ENCODE measurements at regions not wholly inside any gene's neighbourhood (a gene's known extent, or its start where the extent isn't known, plus 50 kb on each side); places are given as distances from the start of the nearest gene placed in this dataset.
"Not testable (repeated sequence)": the region's sequence is repeated elsewhere in the genome, so short reads cannot be mapped to it uniquely, and the experiment has no call there.

DNA sequence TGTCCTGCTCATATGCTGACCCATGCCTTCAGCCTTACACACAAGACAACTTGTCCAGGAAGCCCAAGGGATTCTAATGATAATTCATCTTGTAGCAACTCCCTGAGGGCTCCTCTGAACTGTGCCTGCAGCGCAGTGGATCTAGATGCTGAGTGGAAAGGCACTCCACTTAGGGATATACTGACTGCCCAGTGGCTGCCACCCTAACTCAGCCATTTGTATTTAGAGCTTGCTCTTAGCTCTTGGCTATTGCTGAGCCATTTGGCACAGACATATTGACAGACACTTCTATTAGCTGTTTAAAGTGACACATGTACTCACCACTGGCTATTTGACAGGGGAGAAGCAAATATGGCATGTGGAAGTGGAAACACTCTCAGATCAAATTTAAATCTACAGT, 278.3 kb upstream of the SGK1 start:
- no peak overlapping the region for H3K27ac ChIP-seq

DNA sequence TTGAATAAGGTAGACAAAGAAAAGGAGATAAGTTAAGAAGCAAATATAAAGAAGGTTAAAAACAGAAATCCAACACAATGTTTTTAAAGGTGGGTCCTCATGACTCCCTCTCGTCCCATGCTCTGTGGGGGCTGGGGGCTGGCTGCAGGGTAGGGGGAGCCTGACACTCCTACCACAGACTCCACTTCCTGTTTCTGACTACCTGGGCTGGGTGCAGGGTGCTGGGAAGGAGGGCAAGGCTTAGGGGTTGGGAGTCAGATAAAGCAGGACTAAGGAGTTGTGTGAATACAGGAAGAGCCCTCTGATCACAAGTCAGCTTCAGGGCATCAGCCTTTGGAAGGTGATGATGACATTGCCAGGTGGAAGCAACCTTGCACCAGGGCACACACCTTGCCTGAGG, 277.0 kb upstream of the SGK1 start:
- Histone ChIP-seq H3K4me3 (no peak overlapping the region), H3K27ac (no peak overlapping the region)

More for the DNA sequence above, 278.3 kb upstream of the SGK1 start:
- H3K4me3 ChIP-seq: no peak overlapping the region

DNA sequence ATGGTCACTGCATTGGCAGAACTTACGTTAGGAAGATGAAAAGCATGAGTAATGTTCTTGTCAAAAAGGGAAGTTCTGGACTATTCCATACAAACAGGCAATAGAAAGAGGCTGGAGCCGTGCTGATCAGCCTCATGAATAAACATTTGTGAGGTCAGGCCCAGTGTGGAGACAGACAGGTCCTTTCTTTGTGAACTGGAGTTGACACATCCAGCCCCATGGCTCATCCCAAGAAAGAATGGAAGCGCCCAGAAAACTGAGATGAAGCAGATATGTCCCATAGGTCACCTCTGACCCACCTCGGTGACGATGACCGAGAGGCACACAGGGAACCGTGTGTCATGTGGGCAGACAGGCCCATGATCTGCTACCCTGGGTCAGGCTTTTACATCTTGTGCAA, 276.0 kb upstream of the SGK1 start:
- Histone ChIP-seq H3K4me3 (no peak overlapping the region), H3K27ac (no peak overlapping the region)

DNA sequence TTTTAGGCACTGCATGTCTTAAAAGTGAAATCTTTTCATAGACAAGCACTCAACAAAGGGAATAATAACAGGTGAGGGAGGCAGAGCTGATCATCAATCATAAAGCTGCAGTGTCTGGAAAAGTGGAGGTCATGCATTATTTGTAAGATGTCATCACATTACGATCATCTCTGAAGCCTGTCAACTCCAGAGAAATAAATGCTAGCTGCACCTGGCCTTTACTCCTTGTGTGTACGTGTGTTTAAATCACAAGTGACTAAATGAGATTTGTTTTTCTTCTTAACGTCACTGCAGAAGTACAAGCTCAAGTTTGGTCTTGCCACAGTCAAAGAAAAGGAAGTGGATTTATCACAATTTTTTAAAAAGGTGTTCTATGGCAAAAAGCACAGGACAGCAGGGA, 275.5 kb upstream of the SGK1 start:
- Histone ChIP-seq H3K27ac (peak overlapping the region in 1 of 21 experiments; percentile 17), H3K4me3 (no peak overlapping the region)

DNA sequence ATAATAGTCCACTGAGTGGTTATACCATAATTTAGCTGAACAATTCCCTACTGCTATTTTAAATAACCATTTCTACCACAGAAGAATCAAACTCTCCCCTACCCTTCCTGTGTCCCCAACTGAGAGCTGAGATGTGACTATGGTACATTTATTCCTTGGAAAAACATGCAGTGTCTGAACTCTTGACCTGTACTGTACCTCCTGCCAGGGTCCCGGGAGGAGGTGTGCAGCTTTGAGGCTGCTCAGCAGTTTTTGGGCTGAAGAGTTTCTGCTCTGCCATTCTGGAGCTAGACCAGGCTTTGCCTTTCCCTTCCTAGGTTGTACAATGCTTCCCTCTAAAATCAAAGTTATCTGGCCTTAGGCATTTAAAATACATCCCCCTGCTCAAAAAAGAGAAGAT, 275.1 kb upstream of the SGK1 start:
- peak overlapping the region in 1 of 21 experiments; percentile 17 for H3K27ac ChIP-seq

DNA sequence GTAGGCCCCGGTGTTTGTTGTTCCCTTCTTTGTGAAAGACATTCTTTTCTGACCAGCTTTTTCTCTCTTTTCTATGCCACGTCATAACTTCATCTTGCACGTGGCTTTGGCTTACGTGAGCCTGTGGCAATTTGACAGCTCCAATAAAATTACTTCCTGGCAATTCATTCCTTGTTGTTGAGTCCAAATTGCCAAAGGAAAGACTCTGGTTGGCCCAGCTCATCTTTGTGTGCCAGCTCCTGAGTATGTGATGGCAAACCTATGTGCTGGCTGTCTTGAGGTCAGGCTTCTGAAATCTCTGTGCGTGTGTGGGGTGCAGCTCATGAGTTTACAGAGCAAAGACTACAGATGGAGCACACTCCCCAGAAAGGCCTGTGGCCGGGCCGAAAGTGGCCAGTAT, 272.5 kb upstream of the SGK1 start:
- no peak overlapping the region for H3K4me3 ChIP-seq
- peak overlapping the region in 11 of 21 experiments; percentile 21 to 80 (median 45) for H3K27ac ChIP-seq

More for the DNA sequence above, 275.1 kb upstream of the SGK1 start:
- H3K4me3 ChIP-seq: no peak overlapping the region

DNA sequence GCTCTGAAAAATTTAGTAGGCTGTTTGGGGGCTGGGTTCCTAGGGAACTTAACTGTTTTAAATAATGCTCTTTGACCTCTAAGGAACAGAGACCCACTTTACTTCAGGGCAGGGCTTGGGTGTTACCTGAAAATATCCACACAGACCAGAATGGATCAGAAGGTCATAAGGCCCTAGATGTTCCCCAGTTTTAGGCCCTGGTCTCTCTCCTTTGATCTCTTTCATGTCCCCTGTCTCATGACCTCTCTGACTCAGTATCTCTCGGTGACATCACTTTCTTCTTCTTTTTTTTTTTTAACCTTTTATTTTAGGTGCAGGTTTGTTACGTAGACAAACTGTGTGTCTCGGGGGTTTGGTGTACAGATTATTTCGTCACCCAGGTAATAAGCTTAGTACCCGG, 272.1 kb upstream of the SGK1 start:
- Histone ChIP-seq H3K27ac (peak overlapping the region in 14 of 21 experiments; percentile 21 to 80 (median 45)), H3K4me3 (no peak overlapping the region)

DNA sequence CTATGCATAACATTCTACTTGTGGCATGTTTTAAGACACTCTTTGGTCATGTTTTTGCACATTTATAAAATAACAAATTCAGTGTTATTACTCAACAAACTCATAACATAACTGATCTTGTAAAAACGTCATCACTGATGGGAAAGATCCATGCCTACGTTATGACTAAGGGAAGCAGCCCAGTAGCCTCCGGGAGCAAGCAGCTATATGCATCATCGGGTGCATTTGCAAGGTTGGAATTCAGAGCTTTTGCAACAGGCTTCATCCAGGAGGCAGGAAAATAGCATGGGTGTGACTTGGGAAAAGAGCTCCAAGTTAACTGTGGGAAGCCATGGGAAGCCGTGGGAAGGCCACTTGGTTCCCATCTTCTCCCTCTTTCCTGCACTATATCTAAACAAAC, 271.6 kb upstream of the SGK1 start:
- Histone ChIP-seq H3K27ac (peak overlapping the region in 14 of 21 experiments; percentile 21 to 80 (median 45)), H3K4me3 (no peak overlapping the region)

DNA sequence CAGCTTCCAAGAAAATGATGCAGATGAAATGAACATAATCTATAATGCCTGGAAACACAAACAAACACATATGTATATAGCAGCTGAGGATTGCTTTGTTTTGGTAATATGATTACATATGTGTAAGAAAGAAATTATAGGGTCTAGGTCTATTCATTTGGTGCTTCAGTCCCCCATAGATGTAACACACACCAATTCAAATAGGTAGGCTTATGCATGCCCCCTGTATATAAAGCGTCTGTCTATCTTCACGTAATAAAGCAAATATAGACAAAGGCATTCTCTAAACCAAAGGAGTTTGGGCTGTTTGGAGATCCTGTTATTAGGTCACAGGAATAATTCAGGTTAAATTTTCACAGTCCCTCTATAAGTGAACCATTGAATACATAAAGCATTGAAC, 270.4 kb upstream of the SGK1 start:
- Histone ChIP-seq H3K27ac (peak overlapping the region in 1 of 21 experiments; percentile 1), H3K4me3 (no peak overlapping the region)

DNA sequence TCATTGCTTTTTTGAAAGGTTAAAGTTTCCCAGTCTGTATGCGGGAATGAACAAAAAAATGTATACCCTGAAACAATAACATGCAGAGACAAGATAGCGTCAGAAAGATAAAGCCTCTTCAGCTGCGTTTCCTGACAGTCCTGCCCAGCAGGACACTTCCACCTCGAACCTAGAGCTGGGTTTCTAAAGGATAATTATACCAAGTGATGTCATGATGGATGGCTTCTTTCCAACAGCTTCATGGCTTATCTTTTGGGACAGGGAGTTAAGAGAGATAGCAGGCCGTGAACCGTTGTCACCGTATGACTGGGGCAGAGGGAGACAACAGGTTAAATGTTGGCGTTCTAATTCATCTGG, 267.6 kb upstream of the SGK1 start:
- H3K4me3 ChIP-seq: no peak overlapping the region
- no peak overlapping the region for H3K27ac ChIP-seq

DNA sequence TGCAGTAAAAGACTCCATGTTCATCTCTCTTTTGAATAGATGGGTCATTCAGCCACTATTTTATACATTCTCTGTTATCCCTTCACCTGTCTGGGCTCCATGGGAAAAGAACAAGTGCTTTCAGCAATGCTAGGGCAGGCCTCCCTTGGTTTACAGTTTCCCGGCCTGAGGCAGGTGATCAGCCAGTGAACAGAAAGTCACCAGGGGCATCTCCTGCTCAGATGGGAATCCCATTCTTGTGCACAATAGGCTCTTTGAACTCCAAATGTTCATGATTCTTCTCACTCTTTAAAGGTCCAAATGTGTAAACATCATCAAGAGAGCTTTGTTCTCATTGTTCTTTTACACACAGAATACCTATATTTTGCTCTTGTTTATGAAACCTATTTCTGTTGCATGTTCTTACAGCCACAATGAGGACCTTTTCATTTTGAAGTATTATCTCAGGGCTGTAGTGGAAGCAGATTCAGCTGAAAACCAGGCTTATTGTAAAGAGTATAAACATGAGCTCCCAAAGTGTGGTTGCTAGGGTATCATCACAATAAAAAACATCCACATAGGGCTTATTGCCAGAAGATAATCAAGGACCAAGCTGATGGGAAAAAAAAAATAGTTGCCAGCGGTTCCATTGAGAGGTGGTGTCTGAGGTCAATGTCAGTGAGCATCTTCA, 267.1 kb upstream of the SGK1 start:
- no peak overlapping the region for H3K27ac ChIP-seq
- no peak overlapping the region for H3K4me3 ChIP-seq

DNA sequence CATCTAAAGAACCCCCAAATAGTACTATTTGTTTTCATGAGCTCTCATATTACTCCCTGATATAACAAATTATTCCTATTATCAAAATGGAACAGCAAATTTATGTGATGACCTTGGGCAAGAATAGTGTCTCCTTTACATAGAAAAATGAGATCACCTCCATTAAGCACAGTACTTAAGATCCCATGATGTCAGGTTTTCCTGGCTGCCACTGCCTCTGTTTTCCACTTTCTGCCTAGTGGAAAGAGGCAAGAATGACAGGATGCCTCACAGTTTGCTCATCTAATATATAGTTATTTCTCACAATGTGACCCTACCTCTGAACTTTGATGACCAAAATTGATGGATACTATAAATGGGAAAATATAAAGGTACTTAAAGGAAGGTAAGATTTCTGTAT, 260.1 kb upstream of the SGK1 start:
- Histone ChIP-seq H3K27ac (no peak overlapping the region), H3K4me3 (no peak overlapping the region)

DNA sequence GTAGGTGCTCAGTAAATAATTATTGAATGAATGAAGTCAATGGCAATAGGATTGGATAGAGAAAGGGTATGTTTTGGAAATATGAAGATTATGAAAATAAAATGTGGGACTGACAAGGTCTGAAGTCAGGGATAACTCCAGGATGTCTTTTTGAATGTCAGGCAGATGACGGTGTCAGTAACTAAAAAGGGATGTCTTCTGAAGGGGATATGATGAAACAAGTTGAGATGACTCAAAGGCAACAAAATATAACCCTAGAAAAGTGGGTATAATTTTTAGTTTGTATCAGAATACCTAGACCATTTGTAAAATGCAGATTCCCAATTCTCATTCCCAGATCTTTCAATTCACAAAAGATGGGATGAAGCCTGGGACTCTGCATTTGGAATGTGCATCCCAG, 257.3 kb upstream of the SGK1 start:
- H3K4me3 ChIP-seq: no peak overlapping the region
- H3K27ac ChIP-seq: no peak overlapping the region

DNA sequence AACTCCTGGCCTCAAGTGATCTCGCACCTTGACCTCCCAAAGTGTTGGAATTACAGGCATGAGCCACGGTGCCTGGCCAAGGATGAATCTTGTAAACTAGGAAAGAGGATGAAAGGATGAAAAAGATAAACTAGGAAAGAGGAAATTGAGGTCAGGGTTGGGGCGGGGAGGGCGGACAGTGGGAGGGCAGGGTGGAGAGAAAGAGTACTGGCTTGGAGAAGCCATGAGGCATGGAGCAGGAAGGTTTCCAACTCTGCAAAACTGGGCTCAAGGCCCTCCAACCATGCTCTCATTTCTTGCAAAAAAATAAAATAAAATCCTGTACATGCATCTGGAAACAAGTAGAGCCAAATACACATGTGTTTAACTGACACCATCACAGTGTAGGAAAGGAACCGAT, 256.6 kb upstream of the SGK1 start:
- no peak overlapping the region for H3K4me3 ChIP-seq
- no peak overlapping the region for H3K27ac ChIP-seq

DNA sequence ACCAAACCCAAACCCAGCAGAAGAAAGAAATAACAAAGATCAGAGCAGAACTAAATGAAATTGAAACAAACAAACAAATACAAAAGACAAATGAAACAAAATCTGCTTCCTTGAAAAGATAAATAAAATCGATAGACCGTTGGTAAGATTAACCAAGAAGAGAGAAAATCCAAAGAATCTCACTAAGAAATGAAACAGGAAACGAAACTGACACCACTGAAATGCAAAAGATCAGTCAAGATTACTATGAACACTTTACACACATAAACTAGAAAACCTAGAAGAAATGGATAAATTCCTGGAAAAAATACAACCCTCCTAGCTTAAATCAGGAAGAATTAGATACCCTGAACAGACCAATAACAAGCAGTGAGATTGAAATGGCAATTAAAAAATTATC, 252.1 kb upstream of the SGK1 start:
- H3K4me3 ChIP-seq, H3K27ac ChIP-seq: not testable (repeated sequence)

DNA sequence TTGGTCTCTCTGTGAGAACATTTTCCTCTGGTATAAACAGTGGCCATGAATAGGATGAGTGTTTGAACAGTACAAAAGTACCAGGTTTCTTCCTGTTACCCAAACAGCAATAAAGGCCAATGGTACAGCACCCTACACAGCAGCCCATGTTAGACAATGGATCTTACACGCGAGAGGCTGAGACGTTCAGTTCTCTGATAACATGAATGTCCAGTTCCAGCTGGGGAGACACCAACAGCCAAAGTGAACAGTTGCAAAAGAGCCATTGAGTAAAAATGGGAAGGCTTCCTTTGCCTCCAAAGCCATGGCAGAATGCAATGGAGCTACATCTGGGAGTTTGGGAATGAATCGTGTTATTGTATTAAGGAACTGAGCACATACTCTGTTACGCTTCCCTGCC, 246.8 kb upstream of the SGK1 start:
- Histone ChIP-seq H3K4me3 (no peak overlapping the region), H3K27ac (no peak overlapping the region)

DNA sequence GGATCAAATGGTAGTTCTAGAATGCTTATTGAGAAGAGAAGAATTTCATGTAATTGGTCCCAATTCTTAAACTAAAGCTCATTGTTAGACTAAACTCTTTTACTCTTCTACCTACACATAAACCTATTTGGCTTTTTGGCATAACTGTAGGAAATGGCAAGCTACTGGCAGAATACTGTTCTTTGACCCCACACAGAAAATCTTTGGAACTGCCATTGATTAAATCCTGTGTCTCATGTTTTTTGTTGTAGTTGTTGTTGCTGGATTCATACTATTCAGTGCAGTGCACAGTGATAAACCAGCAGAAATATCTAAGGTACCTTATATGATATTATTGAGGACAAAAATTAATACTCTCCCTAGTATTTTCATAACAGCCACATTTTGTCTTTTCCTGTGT, 242.1 kb upstream of the SGK1 start:
- no peak overlapping the region for H3K4me3 ChIP-seq
- H3K27ac ChIP-seq: no peak overlapping the region

DNA sequence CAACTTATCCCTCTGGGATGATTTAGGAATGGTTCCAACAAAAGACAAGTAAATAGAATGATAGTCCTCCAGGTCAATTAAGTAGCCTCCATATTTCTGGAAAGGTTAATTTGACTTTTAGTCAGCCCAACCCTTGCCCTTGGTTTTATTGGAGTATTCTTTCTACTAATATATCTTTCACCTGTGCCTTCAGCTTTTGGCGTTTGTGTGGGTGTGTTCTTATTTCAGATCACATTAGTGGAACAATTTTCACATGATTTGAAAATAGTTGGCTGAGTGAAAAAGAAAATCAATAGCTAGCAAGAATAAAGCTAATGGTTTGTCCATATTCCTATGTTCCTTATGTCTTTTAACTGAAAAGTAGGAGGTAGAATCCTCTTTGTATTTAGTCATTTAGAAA, 239.6 kb upstream of the SGK1 start:
- Histone ChIP-seq H3K4me3 (no peak overlapping the region), H3K27ac (no peak overlapping the region)

DNA sequence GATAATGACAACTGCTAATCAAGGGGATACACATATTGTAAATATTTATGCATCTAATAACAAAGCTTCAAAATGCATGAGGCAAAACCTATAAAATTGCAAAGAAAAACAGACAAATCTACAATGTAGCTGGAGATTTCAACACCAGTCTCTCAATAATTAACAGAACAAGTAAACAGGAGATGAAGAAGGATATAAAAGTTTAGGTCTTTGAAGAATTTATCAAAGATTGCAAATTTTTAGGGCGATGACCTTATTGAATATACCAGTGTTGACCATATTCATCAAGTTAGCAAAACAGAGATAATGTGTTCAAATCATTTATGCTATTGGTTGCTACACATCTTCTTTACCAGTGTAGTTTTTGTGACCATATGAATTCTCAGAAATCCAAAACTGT, 237.8 kb upstream of the SGK1 start:
- H3K27ac ChIP-seq: no peak overlapping the region
- no peak overlapping the region for H3K4me3 ChIP-seq

DNA sequence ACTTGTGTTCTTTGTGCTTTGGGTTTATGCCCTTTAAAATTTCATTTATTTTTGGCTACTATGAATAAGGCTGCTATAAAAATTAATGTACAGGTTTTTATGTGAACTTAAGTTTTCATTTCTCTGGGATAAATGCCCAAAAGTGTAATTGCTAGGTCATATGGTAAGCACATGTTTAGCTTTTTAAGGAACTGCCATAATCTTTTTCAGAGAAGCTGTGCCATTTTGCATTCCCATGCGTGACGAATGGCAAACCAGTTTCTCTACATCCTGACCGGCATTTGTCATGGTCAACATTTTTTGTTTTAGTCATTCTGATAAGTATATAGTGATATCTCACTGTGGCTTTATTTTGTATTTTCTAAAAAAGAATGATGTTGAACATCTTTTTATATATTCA, 236.0 kb upstream of the SGK1 start:
- no peak overlapping the region for H3K27ac ChIP-seq
- no peak overlapping the region for H3K4me3 ChIP-seq

DNA sequence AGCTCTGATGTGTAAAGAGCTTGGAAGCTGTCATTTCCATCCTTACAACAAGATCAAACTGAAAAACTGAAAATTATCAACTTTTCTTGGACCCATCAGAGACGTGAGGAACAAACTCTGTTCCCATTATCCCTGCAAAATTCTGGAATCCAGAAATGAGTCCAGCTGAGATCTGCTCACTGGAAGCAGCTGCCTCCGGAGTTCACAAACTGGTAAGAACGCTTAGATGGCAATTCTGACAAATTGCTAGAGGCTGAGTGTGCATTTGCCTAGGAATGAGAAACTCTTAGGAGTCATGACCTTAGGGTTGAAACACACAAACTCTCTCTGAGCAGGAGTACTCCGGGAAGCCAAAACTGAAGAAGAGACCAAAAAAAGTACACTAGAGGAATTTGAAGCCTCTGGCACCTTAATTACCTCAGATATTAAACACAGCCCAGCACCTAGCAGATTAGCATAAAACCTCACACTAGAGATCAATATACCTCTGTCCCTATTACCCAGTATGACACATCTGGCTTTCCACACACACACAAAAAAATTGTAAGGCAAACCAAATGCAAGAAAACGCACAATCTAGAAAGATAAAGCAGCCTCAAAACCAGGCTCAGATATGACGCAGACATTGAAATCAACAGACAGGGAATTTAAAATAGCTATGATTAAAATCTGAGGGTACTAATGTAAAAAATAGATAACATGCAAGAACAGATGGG, 233.5 kb upstream of the SGK1 start:
- peak overlapping the region in 5 of 21 experiments; percentile 1 to 24 (median 5) for H3K27ac ChIP-seq
- H3K4me3 ChIP-seq: no peak overlapping the region

DNA sequence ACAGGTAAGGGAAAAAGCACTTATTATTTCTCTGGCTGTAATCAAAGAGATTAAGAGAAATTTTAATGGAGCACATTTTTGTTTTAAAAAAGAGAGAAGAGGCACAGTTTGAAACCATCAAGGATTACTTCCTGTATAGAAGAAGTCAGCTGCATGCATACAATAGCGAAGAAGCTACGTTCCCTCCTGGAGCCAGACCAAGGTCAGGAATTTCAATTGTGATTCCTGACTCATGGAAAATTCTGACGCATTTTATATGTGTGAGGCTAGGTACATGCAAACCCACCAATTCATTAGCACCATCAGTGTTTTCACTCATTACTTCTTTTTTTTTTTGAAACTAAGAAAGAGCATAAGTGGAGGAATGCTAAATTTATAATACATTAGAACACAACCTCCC, 232.7 kb upstream of the SGK1 start:
- Histone ChIP-seq H3K4me3 (no peak overlapping the region), H3K27ac (peak overlapping the region in 3 of 21 experiments; percentile 1 to 24 (median 5))
